ENCODE measurements at regions not wholly inside any gene's neighbourhood (a gene's known extent, or its start where the extent isn't known, plus 50 kb on each side); places are given as distances from the start of the nearest gene placed in this dataset.

- no peak for TF ChIP-seq ZFX (IDR thresholded peaks at IDR 0.05; ENCODE audit: borderline replicate concordance)
- TF ChIP-seq CTCF (IDR thresholded peaks at IDR 0.05): no peak
These were observed 206.9 kb downstream of the TFAP2C start for GRCh38 chr20:56835829-56836550.

GRCh38 chr20:56839222-56839621 lies 210.1 kb downstream of the TFAP2C start:
- TF ChIP-seq CTCF (IDR thresholded peaks at IDR 0.05): no peak
- no peak for TF ChIP-seq ZFX (IDR thresholded peaks at IDR 0.05; ENCODE audit: borderline replicate concordance)
- H3K27ac ChIP-seq: no peak overlapping the region

More at GRCh38 chr20:56835829-56836550, 206.9 kb downstream of the TFAP2C start:
- no peak overlapping the region for H3K27ac ChIP-seq

GRCh38 chr20:56839786-56840185 lies 210.7 kb downstream of the TFAP2C start:
- TF ChIP-seq CTCF (IDR thresholded peaks at IDR 0.05) (no peak), ZFX (IDR thresholded peaks at IDR 0.05; ENCODE audit: borderline replicate concordance) (no peak)

GRCh38 chr20:56840716-56841261 lies 211.7 kb downstream of the TFAP2C start:
- TF ChIP-seq ZFX (IDR thresholded peaks at IDR 0.05; ENCODE audit: borderline replicate concordance): no peak
- no peak for TF ChIP-seq CTCF (IDR thresholded peaks at IDR 0.05)
- H3K27ac ChIP-seq: no peak overlapping the region

More at GRCh38 chr20:56839786-56840185, 210.7 kb downstream of the TFAP2C start:
- H3K27ac ChIP-seq: no peak overlapping the region

GRCh38 chr20:56841346-56841908 lies 212.3 kb downstream of the TFAP2C start:
- TF ChIP-seq ZFX (IDR thresholded peaks at IDR 0.05; ENCODE audit: borderline replicate concordance) (no peak), CTCF (IDR thresholded peaks at IDR 0.05) (no peak)
- no peak overlapping the region for H3K27ac ChIP-seq

GRCh38 chr20:56842056-56842455 lies 212.9 kb downstream of the TFAP2C start:
- H3K27ac ChIP-seq: no peak overlapping the region
- TF ChIP-seq ZFX (IDR thresholded peaks at IDR 0.05; ENCODE audit: borderline replicate concordance): no peak
- TF ChIP-seq CTCF (IDR thresholded peaks at IDR 0.05): no peak

- no peak for TF ChIP-seq CTCF (IDR thresholded peaks at IDR 0.05)
- TF ChIP-seq ZFX (IDR thresholded peaks at IDR 0.05; ENCODE audit: borderline replicate concordance): no peak
- no peak overlapping the region for H3K27ac ChIP-seq
These were observed 214.3 kb downstream of the TFAP2C start for GRCh38 chr20:56843386-56843785.

Measured in 22Rv1 (cell line).